Loucy (cell line): ENCODE measurements at regions not wholly inside any gene's neighbourhood (a gene's known extent, or its start where the extent isn't known, plus 50 kb on each side); places are given as distances from the start of the nearest gene placed in this dataset.

Source experiments
- H2AFZ ChIP-seq: fragments of 200-600 bp; sonication (generic); 2 replicates; pipeline ENCODE4 v1.6.0; 2016; ENCODE audit warnings: antibody characterized with exemption, mild to moderate bottlenecking, low read length, moderate library complexity
- H3F3A ChIP-seq: fragments of 200-600 bp; 2 replicates; pipeline ENCODE4 v1.6.0; 2016; ENCODE audit warnings: antibody characterized with exemption, low read depth, mild to moderate bottlenecking
- H3K27me3 ChIP-seq: fragments of 200-600 bp; sonication (generic); 2 replicates; pipeline ENCODE4 v1.6.1; 2014; ENCODE audit warnings: low read length, mild to moderate bottlenecking; ENCODE audit not compliant: insufficient read depth, poor library complexity, severe bottlenecking
- H3K36me3 ChIP-seq: fragments of 200-600 bp; sonication (generic); 2 replicates; pipeline ENCODE4 v1.6.1; 2016; ENCODE audit warnings: low read length; ENCODE audit not compliant: insufficient read depth
- H3K4me1 ChIP-seq: fragments of 200-600 bp; sonication (generic); 2 replicates; pipeline ENCODE4 v1.5.1; 2014; ENCODE audit warnings: low read length, mild to moderate bottlenecking; ENCODE audit not compliant: insufficient read depth, poor library complexity, severe bottlenecking
- H3K4me2 ChIP-seq: fragments of 200-600 bp; sonication (generic); 2 replicates; pipeline ENCODE4 v1.6.0; 2014; ENCODE audit warnings: antibody characterized with exemption, low read length, low read depth, mild to moderate bottlenecking; ENCODE audit not compliant: poor library complexity, severe bottlenecking
- H3K4me3 ChIP-seq: fragments of 200-600 bp; sonication (generic); 2 replicates; pipeline ENCODE4 v1.5.1; 2014; ENCODE audit warnings: low read length, mild to moderate bottlenecking, mixed read lengths; ENCODE audit not compliant: poor library complexity, severe bottlenecking
- H3K79me2 ChIP-seq: fragments of 200-600 bp; sonication (generic); 2 replicates; pipeline ENCODE4 v1.6.1; 2014; ENCODE audit warnings: low read length; ENCODE audit not compliant: insufficient read depth
- H3K9ac ChIP-seq: fragments of 200-600 bp; sonication (generic); 2 replicates; pipeline ENCODE4 v1.6.0; 2014; ENCODE audit warnings: mild to moderate bottlenecking, low read depth, low read length, moderate library complexity; ENCODE audit not compliant: poor library complexity, severe bottlenecking
- H3K9me2 ChIP-seq: fragments of 200-600 bp; sonication (generic); replicated peaks from 2 replicates; pipeline ENCODE4 v1.6.1; 2016; ENCODE audit warnings: low read depth, low read length, mixed read lengths
- H3K9me3 ChIP-seq: fragments of 200-600 bp; sonication (generic); 2 replicates; pipeline ENCODE4 v1.6.1; 2014; ENCODE audit warnings: mild to moderate bottlenecking, antibody characterized with exemption, low read length, low read depth; ENCODE audit not compliant: insufficient read depth
- H4K20me1 ChIP-seq: fragments of 200-600 bp; sonication (generic); 2 replicates; pipeline ENCODE4 v1.6.0; 2014; ENCODE audit warnings: antibody characterized with exemption, low read length, mild to moderate bottlenecking; ENCODE audit not compliant: insufficient read depth, poor library complexity, severe bottlenecking
- CTCF ChIP-seq: fragments of 200-600 bp; sonication (generic); conservative IDR thresholded peaks from 2 replicates; pipeline ENCODE4 v1.5.1; 2014; ENCODE audit warnings: mild to moderate bottlenecking, antibody characterized with exemption, low read length
- EZH2phosphoT487 ChIP-seq: fragments of 200-600 bp; IDR thresholded peaks from 2 replicates; pipeline ENCODE4 v1.6.1; 2018; ENCODE audit warnings: antibody characterized with exemption, mild to moderate bottlenecking, moderate library complexity, borderline replicate concordance

GRCh38 chr16:61024180-61024900, 1011.9 kb downstream of the CDH8 start:
- Histone ChIP-seq H3K4me2 (no peak overlapping the region), H3K9ac (no peak overlapping the region), H3K27me3 (no peaks in the 10 kb centered on the region), H3K4me3 (no peak overlapping the region), H3K9me2 (no peaks in the 10 kb centered on the region), H3K4me1 (no peaks in the 10 kb centered on the region), H4K20me1 (no peaks in the 10 kb centered on the region), H3K9me3 (no peaks in the 10 kb centered on the region), H2AFZ (no peak overlapping the region), H3F3A (no peaks in the 10 kb centered on the region), H3K79me2 (no peaks in the 10 kb centered on the region), H3K36me3 (no peaks in the 10 kb centered on the region)
- TF ChIP-seq EZH2phosphoT487: no peak
- TF ChIP-seq CTCF: no peak

GRCh38 chr16:61014869-61015268, 1021.4 kb downstream of the CDH8 start:
- no peak overlapping the region for H3K4me2 ChIP-seq
- no peaks in the 10 kb centered on the region for H3K79me2 ChIP-seq
- TF ChIP-seq CTCF (no peak; the same call in 1 of the 2 replicates), EZH2phosphoT487 (no peak)
- H3K36me3 ChIP-seq: no peaks in the 10 kb centered on the region
- H3K9me3 ChIP-seq: no peaks in the 10 kb centered on the region
- H3F3A ChIP-seq: no peaks in the 10 kb centered on the region
- no peak overlapping the region for H2AFZ ChIP-seq
- H3K4me3 ChIP-seq: no peak overlapping the region
- no peaks in the 10 kb centered on the region for H3K4me1 ChIP-seq
- no peaks in the 10 kb centered on the region for H4K20me1 ChIP-seq
- no peak overlapping the region for H3K9ac ChIP-seq
- no peaks in the 10 kb centered on the region for H3K27me3 ChIP-seq
- H3K9me2 ChIP-seq: no peaks in the 10 kb centered on the region

- H3K36me3 ChIP-seq: no peaks in the 10 kb centered on the region
- H3K4me3 ChIP-seq: no peak overlapping the region
- no peak overlapping the region for H3K9ac ChIP-seq
- H4K20me1 ChIP-seq: no peaks in the 10 kb centered on the region
- H3F3A ChIP-seq: no peaks in the 10 kb centered on the region
- no peak overlapping the region for H3K4me2 ChIP-seq
- no peaks in the 10 kb centered on the region for H3K4me1 ChIP-seq
- H3K9me2 ChIP-seq: no peaks in the 10 kb centered on the region
- no peaks in the 10 kb centered on the region for H3K79me2 ChIP-seq
- H2AFZ ChIP-seq: no peak overlapping the region
- no peaks in the 10 kb centered on the region for H3K9me3 ChIP-seq
- H3K27me3 ChIP-seq: no peaks in the 10 kb centered on the region
- TF ChIP-seq CTCF (no peak), EZH2phosphoT487 (no peak)
These were observed 1028.5 kb downstream of the CDH8 start for GRCh38 chr16:61007694-61008093.
